WTC11 (cell line): ENCODE measurements at regions not wholly inside any gene's neighbourhood (a gene's known extent, or its start where the extent isn't known, plus 50 kb on each side); places are given as distances from the start of the nearest gene placed in this dataset.

Source experiments
- ATF3 ChIP-seq: sonication (generic); formaldehyde crosslinking; conservative IDR thresholded peaks from 2 replicates; pipeline ENCODE4 v1.8.1; 2022; ENCODE audit warnings: mild to moderate bottlenecking, missing genetic modification reagents
- CREB1 ChIP-seq: sonication (generic); formaldehyde crosslinking; IDR thresholded peaks from 2 replicates; pipeline ENCODE4 v1.8.0; 2023; ENCODE audit warnings: mild to moderate bottlenecking, missing genetic modification reagents
- ELF4 ChIP-seq: sonication (generic); formaldehyde crosslinking; IDR thresholded peaks from 2 replicates; pipeline ENCODE4 v1.8.1; 2022; ENCODE audit warnings: low read depth, mild to moderate bottlenecking, moderate library complexity, missing genetic modification reagents
- GABPB1 ChIP-seq: sonication (generic); formaldehyde crosslinking; IDR thresholded peaks from 2 replicates; pipeline ENCODE4 v1.8.1; 2023; ENCODE audit warnings: mild to moderate bottlenecking, missing genetic modification reagents
- JAZF1 ChIP-seq: fragments of 250-450 bp; sonication (Bioruptor Pico); IDR thresholded peaks from 2 replicates; pipeline ENCODE4 v1.9.0; 2021; ENCODE audit warnings: moderate library complexity, mild to moderate bottlenecking, inconsistent platforms
- KAT7 ChIP-seq: sonication (generic); formaldehyde crosslinking; IDR thresholded peaks from 2 replicates; pipeline ENCODE4 v1.8.1; 2023; ENCODE audit warnings: missing genetic modification reagents, mild to moderate bottlenecking, borderline replicate concordance
- MAX ChIP-seq: sonication (generic); formaldehyde crosslinking; IDR thresholded peaks from 2 replicates; pipeline ENCODE4 v1.8.0; 2022; ENCODE audit warnings: mild to moderate bottlenecking, missing genetic modification reagents
- NFYB ChIP-seq: sonication (generic); formaldehyde crosslinking; conservative IDR thresholded peaks from 2 replicates; pipeline ENCODE4 v1.8.0; 2022; ENCODE audit warnings: low read depth, missing genetic modification reagents
- ZNF232 ChIP-seq: sonication (generic); formaldehyde crosslinking; IDR thresholded peaks from 2 replicates; pipeline ENCODE4 v1.8.0; 2022; ENCODE audit warnings: mild to moderate bottlenecking, missing genetic modification reagents
- TF ChIP-seq, protein P1 (sequence below): fragments of 200-600 bp; IDR thresholded peaks from 2 replicates; pipeline ENCODE4 v1.8.0; 2022; ENCODE audit warnings: antibody characterized with exemption
- TF ChIP-seq, protein P2 (sequence below): sonication (generic); formaldehyde crosslinking; IDR thresholded peaks from 2 replicates; pipeline ENCODE4 v1.8.1; 2022; ENCODE audit warnings: mild to moderate bottlenecking, moderate library complexity, missing genetic modification reagents

DNA sequence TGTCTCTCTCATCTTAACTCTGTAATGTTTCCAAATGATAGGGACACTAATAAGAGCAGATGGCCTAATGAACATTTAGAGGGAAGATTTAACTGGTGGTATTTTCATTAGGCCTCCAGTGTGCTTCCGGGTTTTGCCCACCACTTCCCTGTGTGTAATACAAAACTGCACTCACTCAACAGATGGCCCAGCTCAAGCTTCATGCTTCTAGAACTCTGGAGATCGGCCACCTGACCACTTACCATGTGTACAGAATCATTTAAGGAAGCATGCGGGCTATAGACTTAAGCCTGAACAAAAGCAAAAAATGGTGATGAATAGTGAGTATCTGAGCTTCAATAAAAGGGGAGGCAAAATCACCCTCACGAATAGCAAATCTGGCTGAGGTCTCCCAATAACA lies 89.3 kb downstream of the SH2D1A start:
- TF ChIP-seq ZNF232 (CRISPR knock-in tag), result no peak
- TF ChIP-seq NFYB (CRISPR knock-in tag), result no peak
- no peak for TF ChIP-seq MAX (CRISPR knock-in tag)
- TF ChIP-seq KAT7 (CRISPR knock-in tag), result no peak
- no peak for TF ChIP-seq ATF3 (CRISPR knock-in tag)
- no peak for TF ChIP-seq CREB1 (CRISPR knock-in tag)
- TF ChIP-seq, protein P1, sequence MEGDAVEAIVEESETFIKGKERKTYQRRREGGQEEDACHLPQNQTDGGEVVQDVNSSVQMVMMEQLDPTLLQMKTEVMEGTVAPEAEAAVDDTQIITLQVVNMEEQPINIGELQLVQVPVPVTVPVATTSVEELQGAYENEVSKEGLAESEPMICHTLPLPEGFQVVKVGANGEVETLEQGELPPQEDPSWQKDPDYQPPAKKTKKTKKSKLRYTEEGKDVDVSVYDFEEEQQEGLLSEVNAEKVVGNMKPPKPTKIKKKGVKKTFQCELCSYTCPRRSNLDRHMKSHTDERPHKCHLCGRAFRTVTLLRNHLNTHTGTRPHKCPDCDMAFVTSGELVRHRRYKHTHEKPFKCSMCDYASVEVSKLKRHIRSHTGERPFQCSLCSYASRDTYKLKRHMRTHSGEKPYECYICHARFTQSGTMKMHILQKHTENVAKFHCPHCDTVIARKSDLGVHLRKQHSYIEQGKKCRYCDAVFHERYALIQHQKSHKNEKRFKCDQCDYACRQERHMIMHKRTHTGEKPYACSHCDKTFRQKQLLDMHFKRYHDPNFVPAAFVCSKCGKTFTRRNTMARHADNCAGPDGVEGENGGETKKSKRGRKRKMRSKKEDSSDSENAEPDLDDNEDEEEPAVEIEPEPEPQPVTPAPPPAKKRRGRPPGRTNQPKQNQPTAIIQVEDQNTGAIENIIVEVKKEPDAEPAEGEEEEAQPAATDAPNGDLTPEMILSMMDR, result no peak
- TF ChIP-seq JAZF1, result no peak
- no peak for TF ChIP-seq ELF4
- TF ChIP-seq GABPB1 (CRISPR knock-in tag), result no peak
- TF ChIP-seq, protein P2, sequence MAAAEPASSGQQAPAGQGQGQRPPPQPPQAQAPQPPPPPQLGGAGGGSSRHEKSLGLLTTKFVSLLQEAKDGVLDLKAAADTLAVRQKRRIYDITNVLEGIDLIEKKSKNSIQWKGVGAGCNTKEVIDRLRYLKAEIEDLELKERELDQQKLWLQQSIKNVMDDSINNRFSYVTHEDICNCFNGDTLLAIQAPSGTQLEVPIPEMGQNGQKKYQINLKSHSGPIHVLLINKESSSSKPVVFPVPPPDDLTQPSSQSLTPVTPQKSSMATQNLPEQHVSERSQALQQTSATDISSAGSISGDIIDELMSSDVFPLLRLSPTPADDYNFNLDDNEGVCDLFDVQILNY (CRISPR knock-in tag), result no peak
